Endothelial cell of umbilical vein (primary cell): ENCODE measurements at regions not wholly inside any gene's neighbourhood (a gene's known extent, or its start where the extent isn't known, plus 50 kb on each side); places are given as distances from the start of the nearest gene placed in this dataset.

Experiments used
- BruUV-seq: library from RNA; stranded (reverse); fragments of 400-500 nt; replicated peaks from 2 replicates; lab custom pipeline; 2021; lab: Mats Ljungman, UMichigan
- CTCF ChIA-PET: fragments of 300-600, 350-600 bp; sonication (Branson Sonifier 250); formaldehyde crosslinking; loops from one replicate; lab custom pipeline; 2021; ENCODE audit warnings: antibody characterized with exemption, inconsistent platforms; lab: Charles Lee
- POLR2A ChIA-PET: fragments of 300-600, 350-600 bp; sonication (Branson Sonifier 250); formaldehyde crosslinking; loops from one replicate; lab custom pipeline; 2021; ENCODE audit warnings: antibody characterized with exemption, inconsistent platforms; lab: Charles Lee
- DNase-seq: peaks from one replicate; pipeline ENCODE4 v3.0.0-alpha.2; 2011; ENCODE audit warnings: low read depth, low spot score
- FAIRE-seq: peaks from 2 replicates; lab custom pipeline; 2011; peaks lifted over from hg19 to GRCh38; lab: Jason Lieb, UNC
- H2AFZ ChIP-seq: 2 replicates; pipeline ENCODE4 v1.6.0; 2012; ENCODE audit warnings: low read depth, low read length, control low read depth, inconsistent platforms
- H3K27ac ChIP-seq: 2 replicates; pipeline ENCODE4 v1.5.1; 2011; ENCODE audit warnings: low read depth, mild to moderate bottlenecking, control low read depth, low read length, moderate library complexity; ENCODE audit not compliant: insufficient read depth
- H3K27me3 ChIP-seq, 2 experiments: 2 replicates each; pipeline versions ENCODE4 v1.6.0 to v1.6.1; 2011; ENCODE audit warnings: low read length in 2 of 2, mixed read lengths in 1 of 2; ENCODE audit not compliant: control insufficient read depth in 2 of 2, insufficient read depth in 2 of 2
- H3K36me3 ChIP-seq, 2 experiments: 2 replicates in 1 of 2; 3 replicates in 1 of 2; pipeline ENCODE4 v1.5.1; 2011; ENCODE audit warnings: low read length in 2 of 2, mild to moderate bottlenecking in 1 of 2, moderate library complexity in 1 of 2; ENCODE audit not compliant: control insufficient read depth in 2 of 2, insufficient read depth in 2 of 2; ENCODE audit errors: extremely low read depth in 1 of 2
- H3K4me1 ChIP-seq: 3 replicates; pipeline ENCODE4 v1.5.1; 2011; ENCODE audit warnings: mild to moderate bottlenecking, low read length; ENCODE audit not compliant: control insufficient read depth, insufficient read depth; ENCODE audit errors: extremely low read depth
- H3K4me2 ChIP-seq: 2 replicates; pipeline ENCODE4 v1.6.1; 2011; ENCODE audit warnings: low read length, control low read depth, mixed read lengths; ENCODE audit not compliant: insufficient read depth
- H3K4me3 ChIP-seq, 3 experiments: fragments of 200-600 bp in 1 of 3; sonication (generic), shearing (Covaris generic) in 1 of 3; replicated peaks in 1 of 3; 2 replicates each; pipeline ENCODE4 v1.5.1; 2011 to 2016; ENCODE audit warnings: control low read depth in 3 of 3, low read length in 3 of 3, mild to moderate bottlenecking in 2 of 3, inconsistent platforms in 1 of 3, low read depth in 1 of 3, moderate library complexity in 1 of 3; ENCODE audit not compliant: insufficient read depth in 1 of 3
- H3K79me2 ChIP-seq: 2 replicates; pipeline ENCODE4 v1.6.0; 2012; ENCODE audit warnings: low read length, inconsistent platforms; ENCODE audit not compliant: control insufficient read depth, insufficient read depth
- H3K9ac ChIP-seq: replicated peaks from 2 replicates; pipeline ENCODE3; 2011; ENCODE audit warnings: low read length, control low read depth; ENCODE audit not compliant: insufficient read depth; ENCODE audit errors: extremely low read depth
- H3K9me1 ChIP-seq: replicated peaks from 3 replicates; pipeline ENCODE4 v1.6.0; 2011; ENCODE audit warnings: mild to moderate bottlenecking, low read length; ENCODE audit not compliant: control insufficient read depth, insufficient read depth; ENCODE audit errors: extremely low read depth
- H3K9me3 ChIP-seq: replicated peaks from 2 replicates; pipeline ENCODE4 v1.5.1; 2012; ENCODE audit warnings: low read length, inconsistent platforms; ENCODE audit not compliant: control insufficient read depth, insufficient read depth
- H4K20me1 ChIP-seq: replicated peaks from 2 replicates; pipeline ENCODE3; 2011; ENCODE audit warnings: mild to moderate bottlenecking, low read length; ENCODE audit not compliant: control insufficient read depth, insufficient read depth; ENCODE audit errors: extremely low read depth
- EZH2 ChIP-seq: IDR thresholded peaks from 2 replicates; pipeline ENCODE4 v1.6.1; 2012; ENCODE audit warnings: borderline replicate concordance, low read depth, mild to moderate bottlenecking, moderate library complexity, low read length, inconsistent platforms; ENCODE audit not compliant: severe bottlenecking
- FOS ChIP-seq: IDR thresholded peaks from 2 replicates; pipeline ENCODE4 v1.6.1; 2011; ENCODE audit warnings: mild to moderate bottlenecking, low read length, moderate library complexity, borderline replicate concordance; ENCODE audit not compliant: insufficient read depth
- GATA2 ChIP-seq: IDR thresholded peaks from 2 replicates; pipeline ENCODE4 v1.7.0; 2011; ENCODE audit warnings: low read depth, mild to moderate bottlenecking, moderate library complexity, mixed read lengths, low read length; ENCODE audit not compliant: insufficient read length, insufficient read depth
- JUN ChIP-seq: IDR thresholded peaks from 2 replicates; pipeline ENCODE4 v1.6.1; 2011; ENCODE audit warnings: borderline replicate concordance, low read depth; ENCODE audit not compliant: insufficient read length, insufficient read depth
- MAX ChIP-seq: IDR thresholded peaks from 2 replicates; pipeline ENCODE4 v1.6.1; 2011; ENCODE audit not compliant: insufficient read depth, insufficient read length
- MYC ChIP-seq: IDR thresholded peaks from one replicate; pipeline ENCODE4 v1.6.1; 2011; ENCODE audit warnings: mild to moderate bottlenecking, low read depth, low read length
- POLR2A ChIP-seq: IDR thresholded peaks from 2 replicates; pipeline ENCODE4 v1.6.1; 2012; ENCODE audit warnings: low read depth, mild to moderate bottlenecking, control low read depth, low read length
- POLR2AphosphoS5 ChIP-seq: IDR thresholded peaks from 2 replicates; pipeline ENCODE4 v1.6.1; 2012; ENCODE audit warnings: low read depth, mild to moderate bottlenecking, control low read depth, low read length, moderate library complexity; ENCODE audit not compliant: insufficient read depth
- dilution Hi-C: fragments of 300-500 bp; cut with MboI; formaldehyde crosslinking; loops from one replicate; pipeline ENCODE4 v1.15.0; 2019; ENCODE audit warnings: low sequenced_read_pairs; ENCODE audit not compliant: extremely low pct_ligation_motif_present
- intact Hi-C: fragments of 100-400 bp; cut with micrococcal nuclease; formaldehyde crosslinking; loops from one replicate; pipeline ENCODE4 v1.10.0; 2022
- TF ChIP-seq, protein P1 (sequence below), 2 donors: IDR thresholded peaks; 1 replicate in 1 of 2; 2 replicates in 1 of 2; pipeline ENCODE4 v1.5.1; 2011; ENCODE audit warnings: low read length in 2 of 2, mild to moderate bottlenecking in 2 of 2, moderate library complexity in 2 of 2, control low read depth in 1 of 2, inconsistent platforms in 1 of 2, low read depth in 1 of 2; ENCODE audit not compliant: insufficient read depth in 1 of 2; ENCODE audit errors: extremely low read depth in 1 of 2

- ChIA-PET CTCF (interaction anchor here (0.9 to 1.3 kb wide), 4 partner anchors 11 to 313 kb away, joined by 3 to 4 read pairs (median 3); no protein-coding TSS in a partner anchor), POLR2A (no interaction called here)
- Histone ChIP-seq H3K4me2 (no peak overlapping the region), H3K4me3 (no peak overlapping the region), H3K9me1 (no peaks in the 10 kb centered on the region), H3K9ac (no peak overlapping the region), H3K4me1 (no peaks in the 10 kb centered on the region), H2AFZ (no peak overlapping the region), H4K20me1 (no peaks in the 10 kb centered on the region), H3K27me3 (no peaks in the 10 kb centered on the region), H3K79me2 (no peaks in the 10 kb centered on the region), H3K9me3 (no peaks in the 10 kb centered on the region), H3K36me3 (no peaks in the 10 kb centered on the region), H3K27ac (no peak overlapping the region)
- intact Hi-C loops, result no loop called here
- BruUV-seq, result no TSS peak
- DNase-seq, result no peak
- no peak for FAIRE-seq
- dilution Hi-C loops, result no loop called here
- TF ChIP-seq EZH2, result no peak
- no peak for TF ChIP-seq MYC
- no peak for TF ChIP-seq JUN
- no peak for TF ChIP-seq GATA2
- no peak for TF ChIP-seq FOS
- TF ChIP-seq POLR2AphosphoS5, result no peak
- TF ChIP-seq, protein P1, sequence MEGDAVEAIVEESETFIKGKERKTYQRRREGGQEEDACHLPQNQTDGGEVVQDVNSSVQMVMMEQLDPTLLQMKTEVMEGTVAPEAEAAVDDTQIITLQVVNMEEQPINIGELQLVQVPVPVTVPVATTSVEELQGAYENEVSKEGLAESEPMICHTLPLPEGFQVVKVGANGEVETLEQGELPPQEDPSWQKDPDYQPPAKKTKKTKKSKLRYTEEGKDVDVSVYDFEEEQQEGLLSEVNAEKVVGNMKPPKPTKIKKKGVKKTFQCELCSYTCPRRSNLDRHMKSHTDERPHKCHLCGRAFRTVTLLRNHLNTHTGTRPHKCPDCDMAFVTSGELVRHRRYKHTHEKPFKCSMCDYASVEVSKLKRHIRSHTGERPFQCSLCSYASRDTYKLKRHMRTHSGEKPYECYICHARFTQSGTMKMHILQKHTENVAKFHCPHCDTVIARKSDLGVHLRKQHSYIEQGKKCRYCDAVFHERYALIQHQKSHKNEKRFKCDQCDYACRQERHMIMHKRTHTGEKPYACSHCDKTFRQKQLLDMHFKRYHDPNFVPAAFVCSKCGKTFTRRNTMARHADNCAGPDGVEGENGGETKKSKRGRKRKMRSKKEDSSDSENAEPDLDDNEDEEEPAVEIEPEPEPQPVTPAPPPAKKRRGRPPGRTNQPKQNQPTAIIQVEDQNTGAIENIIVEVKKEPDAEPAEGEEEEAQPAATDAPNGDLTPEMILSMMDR (IDR thresholded peaks at IDR 0.05; ENCODE audit: extremely low read depth in 1 of 2, insufficient read depth in 1 of 2, low read depth in 1 of 2, low read length in 2 of 2), result no peak
- TF ChIP-seq MAX, result no peak
- TF ChIP-seq POLR2A, result no peak
Observed at GRCh38 chr1:228913626-228914414, 178.5 kb downstream of the RHOU start.
